Astrocyte (in vitro differentiated cells and primary cell): ENCODE measurements at regions not wholly inside any gene's neighbourhood (a gene's known extent, or its start where the extent isn't known, plus 50 kb on each side); places are given as distances from the start of the nearest gene placed in this dataset.

Experiments
- DNase-seq: peaks from one replicate; pipeline ENCODE4 v3.0.0-alpha.2; 2010; ENCODE audit warnings: low read depth
- FAIRE-seq: peaks from 2 replicates; lab custom pipeline; 2011; peaks lifted over from hg19 to GRCh38; lab: Jason Lieb, UNC
- H2AFZ ChIP-seq: 2 replicates; pipeline ENCODE4 v1.6.0; 2012; ENCODE audit warnings: low read depth, low read length, inconsistent platforms
- H3K27ac ChIP-seq: 2 replicates; pipeline ENCODE4 v1.5.1; 2011; ENCODE audit warnings: low read depth, low read length, inconsistent platforms
- H3K27me3 ChIP-seq: 2 replicates; pipeline ENCODE4 v1.6.0; 2011; ENCODE audit warnings: low read length, inconsistent platforms; ENCODE audit not compliant: insufficient read depth
- H3K36me3 ChIP-seq: 2 replicates; pipeline ENCODE4 v1.5.1; 2011; ENCODE audit warnings: low read length, inconsistent platforms; ENCODE audit not compliant: insufficient read depth
- H3K4me1 ChIP-seq: 2 replicates; pipeline ENCODE4 v1.5.1; 2011; ENCODE audit warnings: low read length, inconsistent platforms; ENCODE audit not compliant: insufficient read depth
- H3K4me2 ChIP-seq: 2 replicates; pipeline ENCODE4 v1.6.0; 2012; ENCODE audit warnings: low read length, inconsistent platforms
- H3K4me3 ChIP-seq: 2 replicates; pipeline ENCODE4 v1.5.1; 2011; ENCODE audit warnings: low read depth, mild to moderate bottlenecking, low read length, inconsistent platforms; ENCODE audit not compliant: insufficient read depth
- H3K79me2 ChIP-seq: 2 replicates; pipeline ENCODE4 v1.6.0; 2012; ENCODE audit warnings: mild to moderate bottlenecking, low read length, inconsistent platforms; ENCODE audit not compliant: insufficient read depth
- H3K9ac ChIP-seq: 2 replicates; pipeline ENCODE4 v1.6.0; 2012; ENCODE audit warnings: mild to moderate bottlenecking, low read length, inconsistent platforms
- H3K9me3 ChIP-seq: 2 replicates; pipeline ENCODE4 v1.5.1; 2012; ENCODE audit warnings: low read depth, mild to moderate bottlenecking, low read length, inconsistent platforms; ENCODE audit not compliant: insufficient read depth
- H4K20me1 ChIP-seq: 2 replicates; pipeline ENCODE4 v1.6.0; 2012; ENCODE audit warnings: low read length, inconsistent platforms; ENCODE audit not compliant: insufficient read depth
- H3K27ac Mint-ChIP-seq: one replicate; pipeline ENCODE4 v1.8.0; 2021; ENCODE audit warnings: mild to moderate bottlenecking, mixed read lengths; ENCODE audit not compliant: unreplicated experiment
- H3K27me3 Mint-ChIP-seq: one replicate; pipeline ENCODE4 v1.8.0; 2021; ENCODE audit warnings: low read depth, mixed read lengths; ENCODE audit not compliant: unreplicated experiment
- H3K36me3 Mint-ChIP-seq: one replicate; pipeline ENCODE4 v1.8.0; 2021; ENCODE audit warnings: low read depth, mixed read lengths; ENCODE audit not compliant: unreplicated experiment
- H3K4me1 Mint-ChIP-seq: one replicate; pipeline ENCODE4 v1.8.0; 2021; ENCODE audit warnings: low read depth, mixed read lengths; ENCODE audit not compliant: unreplicated experiment
- H3K4me3 Mint-ChIP-seq: one replicate; pipeline ENCODE4 v1.8.0; 2021; ENCODE audit warnings: mild to moderate bottlenecking, moderate library complexity, mixed read lengths; ENCODE audit not compliant: unreplicated experiment
- H3K9me3 Mint-ChIP-seq: one replicate; pipeline ENCODE4 v1.8.0; 2021; ENCODE audit warnings: mild to moderate bottlenecking, mixed read lengths; ENCODE audit not compliant: unreplicated experiment
- CTCF ChIP-seq: IDR thresholded peaks from 2 replicates; pipeline ENCODE4 v1.5.1; 2011; ENCODE audit warnings: low read depth, mild to moderate bottlenecking, inconsistent platforms, low read length, moderate library complexity; ENCODE audit not compliant: insufficient read depth
- EZH2 ChIP-seq: IDR thresholded peaks from 2 replicates; pipeline ENCODE4 v1.6.1; 2012; ENCODE audit warnings: mild to moderate bottlenecking, low read length, inconsistent platforms; ENCODE audit not compliant: insufficient read depth

GRCh38 chr5:29548262-29548661 lies 1645.2 kb upstream of the CDH6 start:
- no peaks in the 10 kb centered on the region for H3K9me3 Mint-ChIP-seq
- DNase-seq (no peak), FAIRE-seq (no peak)
- Histone ChIP-seq H3K79me2 (no peaks in the 10 kb centered on the region), H3K4me2 (no peak overlapping the region), H3K9ac (no peak overlapping the region), H3K9me3 (peaks cover 5% of the 10 kb centered on the region), H3K27me3 (no peaks in the 10 kb centered on the region), H4K20me1 (no peaks in the 10 kb centered on the region), H3K27ac (no peak overlapping the region), H2AFZ (no peak overlapping the region), H3K4me3 (no peak overlapping the region), H3K4me1 (no peaks in the 10 kb centered on the region), H3K36me3 (no peaks in the 10 kb centered on the region)
- no peak overlapping the region for H3K27ac Mint-ChIP-seq
- H3K27me3 Mint-ChIP-seq: no peaks in the 10 kb centered on the region
- no peak overlapping the region for H3K4me3 Mint-ChIP-seq
- no peaks in the 10 kb centered on the region for H3K4me1 Mint-ChIP-seq
- H3K36me3 Mint-ChIP-seq: no peaks in the 10 kb centered on the region
- TF ChIP-seq CTCF: no peak
- TF ChIP-seq EZH2: no peak

DNA sequence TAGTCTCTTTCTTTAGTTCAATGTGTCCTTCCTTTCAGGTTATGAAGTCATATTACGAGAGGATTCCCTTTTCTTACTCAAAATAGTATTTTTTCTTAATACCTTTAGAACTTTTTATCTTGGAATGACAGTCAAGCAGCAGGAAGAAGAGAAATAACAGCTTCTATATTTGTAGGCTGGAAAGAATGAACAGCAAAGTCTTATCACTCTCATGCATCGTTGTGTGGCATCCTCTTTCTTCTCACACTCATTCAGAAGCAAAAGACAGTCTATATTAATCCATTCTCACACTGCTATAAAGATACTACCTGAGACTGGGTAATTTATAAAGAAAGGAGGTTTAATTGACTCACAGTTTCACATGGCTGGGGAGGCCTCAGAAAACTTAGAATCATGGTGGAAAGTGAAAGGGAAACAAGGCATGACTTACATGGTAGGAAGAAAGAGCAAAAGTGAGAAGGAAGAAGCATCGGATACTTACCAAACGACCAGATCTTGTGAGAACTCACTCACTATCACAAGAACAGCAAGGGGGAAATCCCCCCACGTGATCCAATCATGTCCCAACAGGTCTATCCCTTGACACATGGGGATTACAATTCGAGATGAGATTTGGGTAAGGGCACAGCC lies 1646.1 kb upstream of the CDH6 start:
- H3K27ac Mint-ChIP-seq: no peak overlapping the region
- Histone ChIP-seq H3K27me3 (no peaks in the 10 kb centered on the region), H4K20me1 (no peaks in the 10 kb centered on the region), H2AFZ (no peak overlapping the region), H3K4me1 (no peaks in the 10 kb centered on the region), H3K9ac (no peak overlapping the region), H3K36me3 (no peaks in the 10 kb centered on the region), H3K9me3 (peaks cover 5% of the 10 kb centered on the region), H3K27ac (no peak overlapping the region), H3K4me3 (no peak overlapping the region), H3K79me2 (no peaks in the 10 kb centered on the region), H3K4me2 (no peak overlapping the region)
- no peaks in the 10 kb centered on the region for H3K27me3 Mint-ChIP-seq
- no peak for TF ChIP-seq CTCF
- no peak for TF ChIP-seq EZH2
- no peaks in the 10 kb centered on the region for H3K4me1 Mint-ChIP-seq
- DNase-seq (no peak), FAIRE-seq (no peak)
- no peak overlapping the region for H3K4me3 Mint-ChIP-seq
- no peaks in the 10 kb centered on the region for H3K9me3 Mint-ChIP-seq
- no peaks in the 10 kb centered on the region for H3K36me3 Mint-ChIP-seq

DNA sequence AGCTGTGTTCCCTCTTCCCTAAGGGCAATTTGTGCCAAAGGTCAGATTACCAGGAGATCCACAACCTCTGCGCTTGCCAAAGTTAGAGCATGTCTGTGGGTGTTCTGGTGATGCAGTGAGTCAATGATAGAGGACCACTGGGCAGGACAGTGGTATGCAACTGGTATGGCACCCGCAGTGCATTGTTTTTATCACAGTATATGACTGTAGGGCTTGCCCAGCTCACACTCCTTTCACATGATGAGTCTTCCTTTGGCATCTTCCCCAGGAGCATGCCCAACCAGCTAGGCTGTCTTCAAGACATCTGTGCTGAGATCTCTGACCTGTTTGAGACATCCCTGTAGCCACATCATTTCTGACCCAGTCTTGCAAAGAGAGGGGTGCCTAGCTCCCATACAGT lies 1650.0 kb upstream of the CDH6 start:
- Mint-ChIP-seq H3K9me3 (peaks cover 1% of the 10 kb centered on the region), H3K27ac (no peak overlapping the region)

More for the DNA sequence above, 1650.0 kb upstream of the CDH6 start:
- Histone ChIP-seq H2AFZ (no peak overlapping the region), H3K4me1 (no peaks in the 10 kb centered on the region), H3K4me3 (no peak overlapping the region), H3K79me2 (no peaks in the 10 kb centered on the region), H3K9me3 (peaks cover 5% of the 10 kb centered on the region), H3K4me2 (no peak overlapping the region), H4K20me1 (no peaks in the 10 kb centered on the region), H3K36me3 (no peaks in the 10 kb centered on the region), H3K9ac (no peak overlapping the region), H3K27ac (no peak overlapping the region), H3K27me3 (no peaks in the 10 kb centered on the region)
- TF ChIP-seq CTCF: no peak
- TF ChIP-seq EZH2: no peak
- DNase-seq: no peak
- Mint-ChIP-seq H3K27me3 (no peaks in the 10 kb centered on the region), H3K36me3 (no peaks in the 10 kb centered on the region), H3K4me1 (no peaks in the 10 kb centered on the region), H3K4me3 (no peak overlapping the region)
- no peak for FAIRE-seq
